ENCODE measurements at regions not wholly inside any gene's neighbourhood (a gene's known extent, or its start where the extent isn't known, plus 50 kb on each side); places are given as distances from the start of the nearest gene placed in this dataset.

DNA sequence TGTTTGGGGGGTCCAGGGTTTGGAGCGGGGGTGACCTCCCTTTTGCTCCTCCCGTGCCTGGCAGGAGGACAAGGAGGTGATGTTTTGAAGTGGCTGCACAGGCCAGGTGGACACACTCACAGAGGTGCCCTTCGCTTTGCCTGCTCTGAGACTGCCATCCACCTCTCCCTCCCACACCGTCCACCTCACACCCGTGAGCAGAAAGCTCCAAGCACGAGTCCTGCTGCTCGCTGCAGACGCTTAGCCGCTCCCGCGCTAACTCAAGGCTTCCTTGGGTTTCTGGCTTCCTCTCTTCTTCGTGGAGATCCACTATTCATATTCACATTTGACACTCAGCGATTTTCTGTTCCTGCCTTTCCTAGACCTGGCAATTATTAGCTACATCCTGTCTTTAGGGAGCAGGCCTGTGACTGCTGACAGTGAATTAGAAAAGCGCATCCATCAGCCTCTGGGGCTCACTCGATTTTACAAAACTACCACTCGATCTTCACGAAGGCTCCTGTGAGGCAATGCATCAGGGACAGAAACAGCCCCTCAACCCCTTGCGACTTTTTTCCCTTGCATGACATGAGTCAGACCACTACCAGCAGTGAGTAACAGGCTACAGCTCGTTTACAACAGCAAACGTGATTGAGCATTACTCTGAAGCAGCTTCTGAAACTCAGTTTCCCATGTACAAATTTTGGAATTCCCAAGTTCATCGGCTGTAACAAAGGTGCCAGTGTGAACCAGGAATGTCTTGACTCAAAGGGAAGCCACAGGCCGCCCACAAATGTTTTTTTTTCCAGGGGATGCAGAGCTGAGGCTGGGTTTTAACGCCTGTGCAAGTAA lies 238.7 kb upstream of the SOX11 start:
- no peak for DNase-seq (ENCODE audit: low read depth, low spot score)
- no peaks in the 10 kb centered on the region for H3K36me3 ChIP-seq (ENCODE audit: insufficient read depth, insufficient read length, low read length)
- H3K4me3 ChIP-seq (ENCODE audit: insufficient read length, low read depth), result no peak overlapping the region
- TF ChIP-seq SUZ12 (IDR thresholded peaks at IDR 0.05; ENCODE audit: extremely low read depth, insufficient read depth, insufficient read length), result no peak
- TF ChIP-seq ZNF274 (IDR thresholded peaks at IDR 0.05; ENCODE audit: low read depth, low read length), result no peak
- no peak for TF ChIP-seq YY1 (IDR thresholded peaks at IDR 0.05; ENCODE audit: insufficient read depth, insufficient read length)
- H3K27me3 ChIP-seq (ENCODE audit: insufficient read depth, insufficient read length), result no peaks in the 10 kb centered on the region
- H3K4me1 ChIP-seq (ENCODE audit: insufficient read depth, insufficient read length), result peaks cover 3% of the 10 kb centered on the region
- no peaks in the 10 kb centered on the region for H3K9me3 ChIP-seq (ENCODE audit: insufficient read depth, low read length)
- H3K9ac ChIP-seq (ENCODE audit: insufficient read length, low read depth), result no peak overlapping the region

DNA sequence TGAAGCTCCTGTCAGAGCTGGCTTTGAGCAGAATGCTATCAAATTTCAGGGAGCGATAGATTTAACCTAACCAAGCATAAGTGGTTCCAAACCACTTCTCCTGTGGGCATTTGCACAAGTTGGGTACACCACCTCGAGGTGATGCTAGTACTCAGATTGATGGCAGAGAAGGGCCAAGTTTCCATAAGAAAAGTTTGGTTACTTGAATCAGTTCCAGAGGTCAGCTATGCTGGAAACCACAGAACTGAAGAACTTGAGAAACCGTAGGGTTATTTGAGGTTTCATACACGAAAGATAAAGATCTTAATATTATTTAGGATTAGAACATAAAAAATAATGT lies 238.2 kb upstream of the SOX11 start:
- H3K36me3 ChIP-seq (ENCODE audit: insufficient read depth, insufficient read length, low read length), result no peaks in the 10 kb centered on the region
- no peak overlapping the region for H3K4me3 ChIP-seq (ENCODE audit: insufficient read length, low read depth)
- no peak overlapping the region for H3K9ac ChIP-seq (ENCODE audit: insufficient read length, low read depth)
- H3K9me3 ChIP-seq (ENCODE audit: insufficient read depth, low read length), result no peaks in the 10 kb centered on the region
- no peaks in the 10 kb centered on the region for H3K27me3 ChIP-seq (ENCODE audit: insufficient read depth, insufficient read length)
- DNase-seq (ENCODE audit: low read depth, low spot score), result no peak
- peaks cover 3% of the 10 kb centered on the region for H3K4me1 ChIP-seq (ENCODE audit: insufficient read depth, insufficient read length)
- TF ChIP-seq ZNF274 (IDR thresholded peaks at IDR 0.05; ENCODE audit: low read depth, low read length) (no peak), YY1 (IDR thresholded peaks at IDR 0.05; ENCODE audit: insufficient read depth, insufficient read length) (no peak), SUZ12 (IDR thresholded peaks at IDR 0.05; ENCODE audit: extremely low read depth, insufficient read depth, insufficient read length) (no peak)

DNA sequence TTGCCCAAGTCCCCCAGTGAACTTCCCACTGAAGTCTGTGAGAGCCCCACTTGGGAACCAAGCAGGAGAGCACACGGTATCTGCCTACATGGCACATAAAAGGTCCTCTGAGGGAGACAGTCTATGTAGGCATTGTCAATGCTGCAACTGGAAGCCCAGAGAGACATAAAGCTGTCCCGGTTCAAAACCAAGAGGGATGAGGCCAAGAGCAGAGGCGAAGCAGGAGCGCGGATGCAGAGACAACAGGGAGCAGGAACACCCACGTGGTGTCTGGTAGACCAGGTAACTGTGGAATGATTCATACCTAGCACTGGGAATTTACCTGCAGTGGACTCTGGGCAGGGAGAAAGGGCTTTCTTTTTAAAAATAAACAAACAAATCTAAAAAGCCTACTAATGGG lies 233.1 kb upstream of the SOX11 start:
- Histone ChIP-seq H3K4me1 (ENCODE audit: insufficient read depth, insufficient read length) (no peaks in the 10 kb centered on the region), H3K9ac (ENCODE audit: insufficient read length, low read depth) (no peak overlapping the region)

DNA sequence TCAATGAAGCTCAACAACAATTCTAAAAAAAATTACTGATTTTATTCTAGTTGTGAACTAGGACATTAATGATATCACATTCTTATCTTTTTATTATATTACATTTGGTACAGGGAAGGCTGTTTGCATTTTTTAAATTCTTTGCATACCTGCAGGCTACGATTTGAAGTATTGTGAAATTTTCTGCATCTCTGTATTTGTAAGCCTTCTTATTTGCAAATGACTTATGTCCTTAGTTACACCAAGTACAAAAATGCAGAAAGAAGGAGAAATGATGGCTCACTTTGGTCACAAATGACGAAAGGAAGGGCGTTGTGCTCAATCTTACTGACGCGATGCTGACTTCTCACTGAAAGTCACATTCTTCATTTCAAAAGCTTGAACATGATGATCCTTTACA lies 227.5 kb upstream of the SOX11 start:
- H3K36me3 ChIP-seq (ENCODE audit: insufficient read depth, insufficient read length, low read length), result no peaks in the 10 kb centered on the region
- no peak overlapping the region for H3K9ac ChIP-seq (ENCODE audit: insufficient read length, low read depth)
- no peaks in the 10 kb centered on the region for H3K4me1 ChIP-seq (ENCODE audit: insufficient read depth, insufficient read length)
- H3K4me3 ChIP-seq (ENCODE audit: insufficient read length, low read depth), result no peak overlapping the region
- no peak for DNase-seq (ENCODE audit: low read depth, low spot score)
- TF ChIP-seq YY1 (IDR thresholded peaks at IDR 0.05; ENCODE audit: insufficient read depth, insufficient read length) (no peak), ZNF274 (IDR thresholded peaks at IDR 0.05; ENCODE audit: low read depth, low read length) (no peak), SUZ12 (IDR thresholded peaks at IDR 0.05; ENCODE audit: extremely low read depth, insufficient read depth, insufficient read length) (no peak)
- no peaks in the 10 kb centered on the region for H3K9me3 ChIP-seq (ENCODE audit: insufficient read depth, low read length)
- no peaks in the 10 kb centered on the region for H3K27me3 ChIP-seq (ENCODE audit: insufficient read depth, insufficient read length)

More for the DNA sequence above, 233.1 kb upstream of the SOX11 start:
- H3K36me3 ChIP-seq (ENCODE audit: insufficient read depth, insufficient read length, low read length), result no peaks in the 10 kb centered on the region
- H3K27me3 ChIP-seq (ENCODE audit: insufficient read depth, insufficient read length), result no peaks in the 10 kb centered on the region
- no peak for DNase-seq (ENCODE audit: low read depth, low spot score)
- H3K4me3 ChIP-seq (ENCODE audit: insufficient read length, low read depth), result no peak overlapping the region
- H3K9me3 ChIP-seq (ENCODE audit: insufficient read depth, low read length), result no peaks in the 10 kb centered on the region
- TF ChIP-seq YY1 (IDR thresholded peaks at IDR 0.05; ENCODE audit: insufficient read depth, insufficient read length) (no peak), SUZ12 (IDR thresholded peaks at IDR 0.05; ENCODE audit: extremely low read depth, insufficient read depth, insufficient read length) (no peak), ZNF274 (IDR thresholded peaks at IDR 0.05; ENCODE audit: low read depth, low read length) (no peak)

DNA sequence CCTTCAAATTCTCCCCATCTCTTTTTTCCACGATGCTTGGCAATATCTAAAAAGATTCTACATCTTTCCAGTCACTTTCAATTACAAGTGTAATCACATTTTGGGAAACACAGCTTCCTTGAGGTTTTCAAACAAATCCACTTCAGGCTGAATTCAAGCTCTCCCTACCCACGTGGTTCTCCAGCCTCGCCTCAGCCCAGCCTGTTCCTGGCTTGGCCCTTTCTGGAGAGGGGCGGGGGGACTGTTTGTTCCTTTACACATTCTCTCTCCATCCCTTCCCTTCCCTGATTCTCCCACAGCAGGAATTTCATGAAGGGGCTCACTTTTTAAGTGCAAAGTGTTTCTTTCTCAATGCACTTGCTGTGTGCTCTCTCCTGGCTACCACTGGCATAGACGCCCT lies 226.3 kb upstream of the SOX11 start:
- TF ChIP-seq YY1 (IDR thresholded peaks at IDR 0.05; ENCODE audit: insufficient read depth, insufficient read length) (no peak), ZNF274 (IDR thresholded peaks at IDR 0.05; ENCODE audit: low read depth, low read length) (no peak), SUZ12 (IDR thresholded peaks at IDR 0.05; ENCODE audit: extremely low read depth, insufficient read depth, insufficient read length) (no peak)
- H3K36me3 ChIP-seq (ENCODE audit: insufficient read depth, insufficient read length, low read length), result no peaks in the 10 kb centered on the region

DNA sequence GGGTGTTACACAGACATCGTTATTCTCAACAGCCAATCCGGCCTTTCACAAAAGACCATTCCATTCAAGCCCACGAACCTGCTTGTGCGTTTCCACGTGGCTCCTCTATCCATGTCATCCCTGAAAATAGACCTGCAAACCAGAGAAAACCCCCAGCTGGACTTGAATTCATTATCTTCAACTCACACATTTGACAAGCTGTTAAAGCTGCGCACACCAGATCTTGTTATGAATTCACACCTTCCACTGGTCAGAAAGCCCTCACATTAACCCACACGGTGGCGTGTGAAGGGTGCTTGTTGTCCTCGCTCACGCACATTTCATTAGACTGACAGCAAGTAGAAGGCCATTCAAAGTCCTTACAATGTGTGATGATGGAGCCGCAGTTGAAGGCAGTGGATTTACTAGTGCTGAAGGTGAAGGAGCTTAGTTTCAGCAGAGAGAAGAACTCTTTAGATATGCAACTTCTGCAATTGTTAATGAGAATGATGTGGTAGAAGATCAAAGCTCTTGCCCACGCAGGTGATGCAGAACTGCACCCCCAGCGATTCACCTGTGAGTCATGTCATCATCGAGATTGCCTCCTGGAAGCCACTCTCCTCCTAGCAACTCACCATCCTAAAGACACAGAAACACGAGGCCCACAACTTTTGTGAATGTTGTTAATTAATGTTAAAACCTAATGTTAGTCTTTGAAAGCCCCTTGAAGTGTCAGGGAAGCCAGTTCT lies 224.8 kb upstream of the SOX11 start:
- Histone ChIP-seq H3K27me3 (ENCODE audit: insufficient read depth, insufficient read length) (no peaks in the 10 kb centered on the region), H3K9me3 (ENCODE audit: insufficient read depth, low read length) (no peaks in the 10 kb centered on the region), H3K4me3 (ENCODE audit: insufficient read length, low read depth) (no peak overlapping the region), H3K36me3 (ENCODE audit: insufficient read depth, insufficient read length, low read length) (no peaks in the 10 kb centered on the region), H3K9ac (ENCODE audit: insufficient read length, low read depth) (no peak overlapping the region), H3K4me1 (ENCODE audit: insufficient read depth, insufficient read length) (no peaks in the 10 kb centered on the region)
- no peak for DNase-seq (ENCODE audit: low read depth, low spot score)
- TF ChIP-seq ZNF274 (IDR thresholded peaks at IDR 0.05; ENCODE audit: low read depth, low read length) (no peak), YY1 (IDR thresholded peaks at IDR 0.05; ENCODE audit: insufficient read depth, insufficient read length) (no peak), SUZ12 (IDR thresholded peaks at IDR 0.05; ENCODE audit: extremely low read depth, insufficient read depth, insufficient read length) (no peak)

More for the DNA sequence above, 226.3 kb upstream of the SOX11 start:
- no peaks in the 10 kb centered on the region for H3K9me3 ChIP-seq (ENCODE audit: insufficient read depth, low read length)
- H3K9ac ChIP-seq (ENCODE audit: insufficient read length, low read depth), result no peak overlapping the region
- H3K27me3 ChIP-seq (ENCODE audit: insufficient read depth, insufficient read length), result no peaks in the 10 kb centered on the region
- no peaks in the 10 kb centered on the region for H3K4me1 ChIP-seq (ENCODE audit: insufficient read depth, insufficient read length)
- DNase-seq (ENCODE audit: low read depth, low spot score), result no peak
- no peak overlapping the region for H3K4me3 ChIP-seq (ENCODE audit: insufficient read length, low read depth)

DNA sequence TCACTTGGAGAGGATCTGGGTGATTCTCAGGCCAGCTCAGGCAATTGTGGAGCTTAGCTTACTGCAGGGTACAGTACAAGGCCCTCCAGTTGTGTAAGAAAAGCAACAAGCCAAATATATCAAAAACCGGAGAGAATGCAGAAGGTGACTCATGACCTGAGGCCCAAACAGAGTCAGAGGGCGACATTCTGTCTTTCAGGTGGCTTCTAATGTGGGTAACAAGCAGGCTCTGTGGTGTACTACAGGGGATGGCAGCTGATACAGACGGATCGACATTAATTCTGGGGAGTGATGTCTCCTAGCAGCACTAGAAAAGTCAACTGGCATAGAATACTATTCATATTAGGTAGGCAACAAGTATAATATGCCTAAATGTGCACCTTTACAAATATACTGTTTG lies 219.5 kb upstream of the SOX11 start:
- H3K36me3 ChIP-seq (ENCODE audit: insufficient read depth, insufficient read length, low read length), result no peaks in the 10 kb centered on the region
- no peaks in the 10 kb centered on the region for H3K27me3 ChIP-seq (ENCODE audit: insufficient read depth, insufficient read length)
- H3K9ac ChIP-seq (ENCODE audit: insufficient read length, low read depth), result no peak overlapping the region
- DNase-seq (ENCODE audit: low read depth, low spot score), result no peak
- H3K4me3 ChIP-seq (ENCODE audit: insufficient read length, low read depth), result no peak overlapping the region
- TF ChIP-seq SUZ12 (IDR thresholded peaks at IDR 0.05; ENCODE audit: extremely low read depth, insufficient read depth, insufficient read length) (no peak), ZNF274 (IDR thresholded peaks at IDR 0.05; ENCODE audit: low read depth, low read length) (no peak), YY1 (IDR thresholded peaks at IDR 0.05; ENCODE audit: insufficient read depth, insufficient read length) (no peak)
- no peaks in the 10 kb centered on the region for H3K4me1 ChIP-seq (ENCODE audit: insufficient read depth, insufficient read length)
- H3K9me3 ChIP-seq (ENCODE audit: insufficient read depth, low read length), result no peaks in the 10 kb centered on the region
